HepG2 (cell line): ENCODE measurements at regions not wholly inside any gene's neighbourhood (a gene's known extent, or its start where the extent isn't known, plus 50 kb on each side); places are given as distances from the start of the nearest gene placed in this dataset.

Source experiments
- ATAC-seq: fragments of 200-7000 bp; cut with Tn5 transposase; 3 replicates; pipeline ENCODE4 v1.9.1; 2020; ENCODE audit warnings: mild to moderate bottlenecking, moderate library complexity
- BruUV-seq: library from RNA; stranded (reverse); fragments of 400-500 nt; replicated peaks from 2 replicates; lab custom pipeline; 2021; lab: Mats Ljungman, UMichigan
- CTCF ChIA-PET: fragments of 300-600 bp; formaldehyde crosslinking; extraction: SDS; loops from one replicate; lab custom pipeline; 2021; ENCODE audit warnings: low total read pairs, inconsistent platforms, low intra/inter-chr PET ratio; lab: Yijun Ruan, JAX
- POLR2A ChIA-PET: fragments of 350-600 bp; sonication (Branson Sonifier 250); formaldehyde crosslinking; loops from one replicate; lab custom pipeline; 2020; ENCODE audit warnings: antibody characterized with exemption, inconsistent platforms; lab: Yijun Ruan, JAX
- DNase-seq: peaks from one replicate; pipeline ENCODE4 v3.0.0-alpha.2; 2015; ENCODE audit warnings: low spot score
- FAIRE-seq: peaks from 3 replicates; lab custom pipeline; 2011; peaks lifted over from hg19 to GRCh38; lab: Jason Lieb, UNC
- H2AFZ ChIP-seq: one replicate; pipeline ENCODE4 v1.6.1; 2011; ENCODE audit warnings: low read length, inconsistent platforms
- H3K27ac ChIP-seq: fragments of 300-600 bp; 3 replicates; pipeline ENCODE4 v1.8.0; 2011; ENCODE audit warnings: mixed run types, mild to moderate bottlenecking, mixed read lengths, low read length, inconsistent platforms; ENCODE audit not compliant: insufficient read depth; ENCODE audit errors: extremely low read length
- H3K27me3 ChIP-seq, 2 experiments: fragments of 200-600 bp in 1 of 2; 2 replicates in 1 of 2; 3 replicates in 1 of 2; pipeline versions ENCODE4 v1.6.0 to v1.8.0; 2011; ENCODE audit warnings: low read length in 2 of 2, mild to moderate bottlenecking in 2 of 2, moderate library complexity in 2 of 2, inconsistent platforms in 1 of 2; ENCODE audit not compliant: insufficient read depth in 2 of 2, control insufficient read depth in 1 of 2
- H3K36me3 ChIP-seq, 2 experiments: fragments of 200-600 bp in 1 of 2; replicated peaks in 1 of 2; 2 replicates in 1 of 2; 3 replicates in 1 of 2; pipeline versions ENCODE4 v1.5.1 to v1.8.0; 2011; ENCODE audit warnings: low read length in 2 of 2, inconsistent platforms in 1 of 2; ENCODE audit not compliant: insufficient read depth in 2 of 2, control insufficient read depth in 1 of 2
- H3K4me1 ChIP-seq: 2 replicates; pipeline ENCODE4 v1.5.1; 2012; ENCODE audit warnings: low read length, inconsistent platforms; ENCODE audit not compliant: insufficient read depth
- H3K4me2 ChIP-seq: 2 replicates; pipeline ENCODE4 v1.6.0; 2011; ENCODE audit warnings: low read depth, low read length, inconsistent platforms
- H3K4me3 ChIP-seq, 3 experiments: fragments of 200-600 bp in 1 of 3; sonication (generic), shearing (Covaris generic) in 1 of 3; replicated peaks in 1 of 3; 2 replicates each; pipeline ENCODE4 v1.5.1; 2011 to 2016; ENCODE audit warnings: low read length in 3 of 3, inconsistent platforms in 2 of 3, low read depth in 2 of 3, mild to moderate bottlenecking in 2 of 3, control low read depth in 1 of 3, mixed read lengths in 1 of 3; ENCODE audit not compliant: insufficient read depth in 1 of 3
- H3K79me2 ChIP-seq: one replicate; pipeline ENCODE4 v1.6.1; 2011; ENCODE audit warnings: low read length, inconsistent platforms; ENCODE audit not compliant: insufficient read depth
- H3K9ac ChIP-seq: 2 replicates; pipeline ENCODE4 v1.6.0; 2011; ENCODE audit warnings: mild to moderate bottlenecking, low read depth, low read length, inconsistent platforms; ENCODE audit not compliant: insufficient read depth
- H3K9me3 ChIP-seq: 2 replicates; pipeline ENCODE4 v1.5.1; 2012; ENCODE audit warnings: mild to moderate bottlenecking, low read length
- H4K20me1 ChIP-seq: 2 replicates; pipeline ENCODE4 v1.6.0; 2011; ENCODE audit warnings: inconsistent platforms, mild to moderate bottlenecking, low read length, moderate library complexity; ENCODE audit not compliant: insufficient read depth
- ESRRA ChIP-seq: sonication (generic); formaldehyde crosslinking; IDR thresholded peaks from 2 replicates; pipeline ENCODE4 v1.5.1; 2020; ENCODE audit warnings: mild to moderate bottlenecking, low read depth, missing genetic modification reagents
- FIP1L1 ChIP-seq: fragments of 200-400 bp; formaldehyde crosslinking; IDR thresholded peaks from 2 replicates; pipeline ENCODE4 v1.6.1; 2018; ENCODE audit warnings: low read depth, mild to moderate bottlenecking, low read length, moderate library complexity, borderline replicate concordance; ENCODE audit not compliant: insufficient read depth
- HOXA9 ChIP-seq: sonication (generic); formaldehyde crosslinking; IDR thresholded peaks from 2 replicates; pipeline ENCODE4 v1.8.1; 2022; ENCODE audit warnings: missing genetic modification reagents, mild to moderate bottlenecking, moderate library complexity, borderline replicate concordance
- KMT2B ChIP-seq: IDR thresholded peaks from 2 replicates; pipeline ENCODE4 v1.6.1; 2016; ENCODE audit warnings: missing genetic modification reagents, missing compliant biosample characterization
- NCOA5 ChIP-seq: sonication (generic); formaldehyde crosslinking; IDR thresholded peaks from 2 replicates; pipeline ENCODE4 v1.4.0; 2020; ENCODE audit warnings: missing genetic modification reagents
- NFIC ChIP-seq: IDR thresholded peaks from 2 replicates; pipeline ENCODE4 v1.6.1; 2012; ENCODE audit warnings: mild to moderate bottlenecking, low read length, inconsistent platforms
- ONECUT2 ChIP-seq: sonication (generic); formaldehyde crosslinking; IDR thresholded peaks from 2 replicates; pipeline ENCODE4 v1.4.0; 2020; ENCODE audit warnings: missing genetic modification reagents
- PAF1 ChIP-seq: IDR thresholded peaks from 2 replicates; pipeline ENCODE4 v1.6.1; 2016; ENCODE audit warnings: missing genetic modification reagents, missing compliant biosample characterization
- RXRA ChIP-seq: sonication (generic); formaldehyde crosslinking; IDR thresholded peaks from 2 replicates; pipeline ENCODE4 v1.5.1; 2020; ENCODE audit warnings: missing genetic modification reagents
- SIN3B ChIP-seq: fragments of 150-350 bp; IDR thresholded peaks from 2 replicates; pipeline ENCODE4 v1.6.1; 2014; ENCODE audit warnings: low read length
- SNRNP70 ChIP-seq: fragments of 200-400 bp; formaldehyde crosslinking; IDR thresholded peaks from 2 replicates; pipeline ENCODE4 v1.6.1; 2017; ENCODE audit warnings: mild to moderate bottlenecking, low read depth, low read length, moderate library complexity
- SRSF1 ChIP-seq: fragments of 200-400 bp; formaldehyde crosslinking; optimal IDR thresholded peaks from 2 replicates; pipeline ENCODE3; 2017; ENCODE audit warnings: mild to moderate bottlenecking, low read depth, low read length, moderate library complexity
- TARDBP ChIP-seq: sonication (generic); formaldehyde crosslinking; IDR thresholded peaks from 2 replicates; pipeline ENCODE4 v1.8.0; 2022; ENCODE audit warnings: mild to moderate bottlenecking, missing genetic modification reagents
- ZBTB7B ChIP-seq: sonication (generic); formaldehyde crosslinking; IDR thresholded peaks from 2 replicates; pipeline ENCODE4 v1.4.0; 2020; ENCODE audit warnings: missing genetic modification reagents
- ZFP62 ChIP-seq: sonication (generic); formaldehyde crosslinking; IDR thresholded peaks from 2 replicates; pipeline ENCODE4 v1.4.0; 2020; ENCODE audit warnings: missing genetic modification reagents
- ZNF207 ChIP-seq: fragments of 450-650 bp; IDR thresholded peaks from 2 replicates; pipeline ENCODE4 v1.6.1; 2016; ENCODE audit warnings: antibody characterized with exemption, borderline replicate concordance
- ZNF30 ChIP-seq: sonication (generic); formaldehyde crosslinking; IDR thresholded peaks from 2 replicates; pipeline ENCODE4 v1.5.0; 2020; ENCODE audit warnings: mild to moderate bottlenecking, missing genetic modification reagents
- ZNF780A ChIP-seq: sonication (generic); formaldehyde crosslinking; IDR thresholded peaks from 2 replicates; pipeline ENCODE4 v1.8.0; 2022; ENCODE audit warnings: mild to moderate bottlenecking, missing genetic modification reagents, moderate library complexity
- ZNF839 ChIP-seq: sonication (generic); formaldehyde crosslinking; IDR thresholded peaks from 2 replicates; pipeline ENCODE4 v1.4.0; 2020; ENCODE audit warnings: missing genetic modification reagents, mild to moderate bottlenecking, borderline replicate concordance
- WGBS: methylation state at CpG from one replicate; pipeline ENCODE4 v1.1.6; 2017; ENCODE audit warnings: low lambda C conversion rate; 5-methylcytosine and 5-hydroxymethylcytosine counted together
- in situ Hi-C: cut with HindIII; loops from 2 replicates; pipeline ENCODE4 v1.10.0; 2017; ENCODE audit warnings: low pct_unique_long_range_greater_than_20kb; ENCODE audit not compliant: extremely low pct_ligation_motif_present
- intact Hi-C: fragments of 100-400 bp; cut with micrococcal nuclease; formaldehyde crosslinking; loops from one replicate; pipeline ENCODE4 v1.10.0; 2022; ENCODE audit not compliant: unreplicated experiment
- TF ChIP-seq, protein P1 (sequence below): sonication (generic); formaldehyde crosslinking; IDR thresholded peaks from 2 replicates; pipeline ENCODE4 v1.4.0; 2020; ENCODE audit warnings: missing genetic modification reagents, low read depth, mild to moderate bottlenecking, borderline replicate concordance
- TF ChIP-seq, protein P2 (sequence below): sonication (generic); formaldehyde crosslinking; IDR thresholded peaks from 2 replicates; pipeline ENCODE4 v1.4.0; 2020; ENCODE audit warnings: missing genetic modification reagents, borderline replicate concordance
- TF ChIP-seq, protein P3 (sequence below): IDR thresholded peaks from 2 replicates; pipeline ENCODE4 v1.6.1; 2016; ENCODE audit warnings: control low read depth
- TF ChIP-seq, protein P4 (sequence below): sonication (generic); formaldehyde crosslinking; IDR thresholded peaks from 2 replicates; pipeline ENCODE4 v1.8.0; 2022; ENCODE audit warnings: mild to moderate bottlenecking, missing genetic modification reagents, moderate library complexity

DNA sequence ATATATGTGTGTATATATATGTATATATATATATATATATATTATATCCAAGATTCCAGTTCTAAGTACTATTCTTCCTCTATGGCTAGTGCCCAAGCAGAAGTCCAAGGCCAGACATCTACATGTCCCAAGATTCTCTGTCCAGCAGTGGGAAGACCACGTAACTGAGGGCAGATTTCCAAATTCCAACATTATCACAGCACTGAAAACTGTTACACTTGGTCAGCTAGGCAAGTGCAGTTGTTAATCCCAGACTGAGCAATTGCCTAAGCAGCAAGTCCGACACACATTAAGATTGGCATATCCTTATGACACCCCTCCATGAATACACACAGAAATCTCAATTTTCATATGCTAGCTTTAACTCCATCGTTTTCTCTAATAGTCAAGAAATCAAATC lies 1148.5 kb downstream of the IGSF11 start (continued):
- TF ChIP-seq, protein P1, sequence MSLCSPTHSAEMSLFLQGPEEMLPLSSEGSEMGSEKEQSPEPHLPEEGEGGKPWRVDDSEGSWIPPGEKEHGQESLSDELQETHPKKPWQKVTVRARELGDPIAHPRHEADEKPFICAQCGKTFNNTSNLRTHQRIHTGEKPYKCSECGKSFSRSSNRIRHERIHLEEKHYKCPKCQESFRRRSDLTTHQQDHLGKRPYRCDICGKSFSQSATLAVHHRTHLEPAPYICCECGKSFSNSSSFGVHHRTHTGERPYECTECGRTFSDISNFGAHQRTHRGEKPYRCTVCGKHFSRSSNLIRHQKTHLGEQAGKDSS: no peak
- no peak for TF ChIP-seq KMT2B (CRISPR knock-in tag)
- TF ChIP-seq, protein P2, sequence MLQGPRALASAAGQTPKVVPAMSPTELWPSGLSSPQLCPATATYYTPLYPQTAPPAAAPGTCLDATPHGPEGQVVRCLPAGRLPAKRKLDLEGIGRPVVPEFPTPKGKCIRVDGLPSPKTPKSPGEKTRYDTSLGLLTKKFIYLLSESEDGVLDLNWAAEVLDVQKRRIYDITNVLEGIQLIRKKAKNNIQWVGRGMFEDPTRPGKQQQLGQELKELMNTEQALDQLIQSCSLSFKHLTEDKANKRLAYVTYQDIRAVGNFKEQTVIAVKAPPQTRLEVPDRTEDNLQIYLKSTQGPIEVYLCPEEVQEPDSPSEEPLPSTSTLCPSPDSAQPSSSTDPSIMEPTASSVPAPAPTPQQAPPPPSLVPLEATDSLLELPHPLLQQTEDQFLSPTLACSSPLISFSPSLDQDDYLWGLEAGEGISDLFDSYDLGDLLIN (CRISPR knock-in tag): no peak
- no peak for TF ChIP-seq ESRRA (CRISPR knock-in tag)
- TF ChIP-seq TARDBP: no peak
- no peak for TF ChIP-seq ZFP62 (CRISPR knock-in tag)

DNA sequence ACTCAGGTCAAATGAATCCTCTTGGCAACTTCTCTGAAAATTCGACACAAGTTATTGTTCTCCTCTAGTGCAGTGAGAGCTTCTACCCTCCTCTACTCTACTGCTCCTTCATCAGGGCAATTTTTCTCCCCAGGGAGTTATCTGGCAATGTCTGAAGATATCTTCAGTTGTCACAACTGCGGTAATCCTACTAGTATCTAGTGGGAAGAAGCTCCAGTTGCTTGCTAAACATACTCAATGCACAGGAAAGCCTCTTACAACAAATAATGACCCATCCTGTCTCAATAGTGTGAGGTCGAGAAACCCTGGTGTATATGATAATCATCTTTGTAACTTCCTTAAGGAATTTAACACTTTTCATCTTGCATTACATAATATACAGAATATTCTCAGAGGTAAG lies 1147.6 kb downstream of the IGSF11 start:
- no TSS peak for BruUV-seq
- ChIA-PET CTCF (no interaction called here), POLR2A (no interaction called here)
- no peak for FAIRE-seq
- H3K27ac ChIP-seq: no peak overlapping the region
- H3K9me3 ChIP-seq: no peaks in the 10 kb centered on the region
- no peaks in the 10 kb centered on the region for H3K27me3 ChIP-seq
- H4K20me1 ChIP-seq: no peaks in the 10 kb centered on the region
- in situ Hi-C loops: no loop called here
- TF ChIP-seq ONECUT2 (CRISPR knock-in tag) (no peak), PAF1 (no peak), ZNF207 (no peak), SNRNP70 (no peak), NCOA5 (CRISPR knock-in tag) (no peak), ZBTB7B (CRISPR knock-in tag) (no peak), NFIC (no peak), ZNF839 (CRISPR knock-in tag) (no peak), RXRA (CRISPR knock-in tag) (no peak), SRSF1 (no peak), SIN3B (no peak), ZNF30 (CRISPR knock-in tag) (no peak), HOXA9 (CRISPR knock-in tag) (no peak), FIP1L1 (no peak), ZNF780A (CRISPR knock-in tag) (no peak)
- TF ChIP-seq, protein P3, sequence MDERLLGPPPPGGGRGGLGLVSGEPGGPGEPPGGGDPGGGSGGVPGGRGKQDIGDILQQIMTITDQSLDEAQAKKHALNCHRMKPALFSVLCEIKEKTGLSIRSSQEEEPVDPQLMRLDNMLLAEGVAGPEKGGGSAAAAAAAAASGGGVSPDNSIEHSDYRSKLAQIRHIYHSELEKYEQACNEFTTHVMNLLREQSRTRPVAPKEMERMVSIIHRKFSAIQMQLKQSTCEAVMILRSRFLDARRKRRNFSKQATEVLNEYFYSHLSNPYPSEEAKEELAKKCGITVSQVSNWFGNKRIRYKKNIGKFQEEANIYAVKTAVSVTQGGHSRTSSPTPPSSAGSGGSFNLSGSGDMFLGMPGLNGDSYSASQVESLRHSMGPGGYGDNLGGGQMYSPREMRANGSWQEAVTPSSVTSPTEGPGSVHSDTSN (CRISPR knock-in tag): no peak
- TF ChIP-seq, protein P4, sequence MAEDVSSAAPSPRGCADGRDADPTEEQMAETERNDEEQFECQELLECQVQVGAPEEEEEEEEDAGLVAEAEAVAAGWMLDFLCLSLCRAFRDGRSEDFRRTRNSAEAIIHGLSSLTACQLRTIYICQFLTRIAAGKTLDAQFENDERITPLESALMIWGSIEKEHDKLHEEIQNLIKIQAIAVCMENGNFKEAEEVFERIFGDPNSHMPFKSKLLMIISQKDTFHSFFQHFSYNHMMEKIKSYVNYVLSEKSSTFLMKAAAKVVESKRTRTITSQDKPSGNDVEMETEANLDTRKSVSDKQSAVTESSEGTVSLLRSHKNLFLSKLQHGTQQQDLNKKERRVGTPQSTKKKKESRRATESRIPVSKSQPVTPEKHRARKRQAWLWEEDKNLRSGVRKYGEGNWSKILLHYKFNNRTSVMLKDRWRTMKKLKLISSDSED: no peak
- no peaks in the 10 kb centered on the region for H3K4me1 ChIP-seq
- H3K9ac ChIP-seq: no peak overlapping the region
- no peak overlapping the region for H3K4me2 ChIP-seq
- H2AFZ ChIP-seq: no peak overlapping the region
- no peak for DNase-seq
- H3K4me3 ChIP-seq: no peak overlapping the region
- H3K79me2 ChIP-seq: no peaks in the 10 kb centered on the region
- no peak for ATAC-seq
- WGBS: 0% methylated on average over 3 of the region's 3 CpGs
- intact Hi-C loops: no loop called here
- no peaks in the 10 kb centered on the region for H3K36me3 ChIP-seq
